Endothelial cell of umbilical vein (primary cell): ENCODE measurements at regions not wholly inside any gene's neighbourhood (a gene's known extent, or its start where the extent isn't known, plus 50 kb on each side); places are given as distances from the start of the nearest gene placed in this dataset.

Experiments used
- BruUV-seq: library from RNA; stranded (reverse); fragments of 400-500 nt; replicated peaks from 2 replicates; lab custom pipeline; 2021; lab: Mats Ljungman, UMichigan
- CTCF ChIA-PET: fragments of 300-600, 350-600 bp; sonication (Branson Sonifier 250); formaldehyde crosslinking; loops from one replicate; lab custom pipeline; 2021; ENCODE audit warnings: antibody characterized with exemption, inconsistent platforms; lab: Charles Lee
- POLR2A ChIA-PET: fragments of 300-600, 350-600 bp; sonication (Branson Sonifier 250); formaldehyde crosslinking; loops from one replicate; lab custom pipeline; 2021; ENCODE audit warnings: antibody characterized with exemption, inconsistent platforms; lab: Charles Lee
- DNase-seq: peaks from one replicate; pipeline ENCODE4 v3.0.0-alpha.2; 2011; ENCODE audit warnings: low read depth, low spot score
- FAIRE-seq: peaks from 2 replicates; lab custom pipeline; 2011; peaks lifted over from hg19 to GRCh38; lab: Jason Lieb, UNC
- H2AFZ ChIP-seq: 2 replicates; pipeline ENCODE4 v1.6.0; 2012; ENCODE audit warnings: low read depth, low read length, control low read depth, inconsistent platforms
- H3K27ac ChIP-seq: 2 replicates; pipeline ENCODE4 v1.5.1; 2011; ENCODE audit warnings: low read depth, mild to moderate bottlenecking, control low read depth, low read length, moderate library complexity; ENCODE audit not compliant: insufficient read depth
- H3K27me3 ChIP-seq, 2 experiments: 2 replicates each; pipeline versions ENCODE4 v1.6.0 to v1.6.1; 2011; ENCODE audit warnings: low read length in 2 of 2, mixed read lengths in 1 of 2; ENCODE audit not compliant: control insufficient read depth in 2 of 2, insufficient read depth in 2 of 2
- H3K36me3 ChIP-seq, 2 experiments: 2 replicates in 1 of 2; 3 replicates in 1 of 2; pipeline ENCODE4 v1.5.1; 2011; ENCODE audit warnings: low read length in 2 of 2, mild to moderate bottlenecking in 1 of 2, moderate library complexity in 1 of 2; ENCODE audit not compliant: control insufficient read depth in 2 of 2, insufficient read depth in 2 of 2; ENCODE audit errors: extremely low read depth in 1 of 2
- H3K4me1 ChIP-seq: 3 replicates; pipeline ENCODE4 v1.5.1; 2011; ENCODE audit warnings: mild to moderate bottlenecking, low read length; ENCODE audit not compliant: control insufficient read depth, insufficient read depth; ENCODE audit errors: extremely low read depth
- H3K4me2 ChIP-seq: 2 replicates; pipeline ENCODE4 v1.6.1; 2011; ENCODE audit warnings: low read length, control low read depth, mixed read lengths; ENCODE audit not compliant: insufficient read depth
- H3K4me3 ChIP-seq, 3 experiments: fragments of 200-600 bp in 1 of 3; sonication (generic), shearing (Covaris generic) in 1 of 3; replicated peaks in 1 of 3; 2 replicates each; pipeline ENCODE4 v1.5.1; 2011 to 2016; ENCODE audit warnings: control low read depth in 3 of 3, low read length in 3 of 3, mild to moderate bottlenecking in 2 of 3, inconsistent platforms in 1 of 3, low read depth in 1 of 3, moderate library complexity in 1 of 3; ENCODE audit not compliant: insufficient read depth in 1 of 3
- H3K79me2 ChIP-seq: 2 replicates; pipeline ENCODE4 v1.6.0; 2012; ENCODE audit warnings: low read length, inconsistent platforms; ENCODE audit not compliant: control insufficient read depth, insufficient read depth
- H3K9ac ChIP-seq: replicated peaks from 2 replicates; pipeline ENCODE3; 2011; ENCODE audit warnings: low read length, control low read depth; ENCODE audit not compliant: insufficient read depth; ENCODE audit errors: extremely low read depth
- H3K9me1 ChIP-seq: replicated peaks from 3 replicates; pipeline ENCODE4 v1.6.0; 2011; ENCODE audit warnings: mild to moderate bottlenecking, low read length; ENCODE audit not compliant: control insufficient read depth, insufficient read depth; ENCODE audit errors: extremely low read depth
- H3K9me3 ChIP-seq: replicated peaks from 2 replicates; pipeline ENCODE4 v1.5.1; 2012; ENCODE audit warnings: low read length, inconsistent platforms; ENCODE audit not compliant: control insufficient read depth, insufficient read depth
- H4K20me1 ChIP-seq: replicated peaks from 2 replicates; pipeline ENCODE3; 2011; ENCODE audit warnings: mild to moderate bottlenecking, low read length; ENCODE audit not compliant: control insufficient read depth, insufficient read depth; ENCODE audit errors: extremely low read depth
- EZH2 ChIP-seq: IDR thresholded peaks from 2 replicates; pipeline ENCODE4 v1.6.1; 2012; ENCODE audit warnings: borderline replicate concordance, low read depth, mild to moderate bottlenecking, moderate library complexity, low read length, inconsistent platforms; ENCODE audit not compliant: severe bottlenecking
- FOS ChIP-seq: IDR thresholded peaks from 2 replicates; pipeline ENCODE4 v1.6.1; 2011; ENCODE audit warnings: mild to moderate bottlenecking, low read length, moderate library complexity, borderline replicate concordance; ENCODE audit not compliant: insufficient read depth
- GATA2 ChIP-seq: IDR thresholded peaks from 2 replicates; pipeline ENCODE4 v1.7.0; 2011; ENCODE audit warnings: low read depth, mild to moderate bottlenecking, moderate library complexity, mixed read lengths, low read length; ENCODE audit not compliant: insufficient read length, insufficient read depth
- JUN ChIP-seq: IDR thresholded peaks from 2 replicates; pipeline ENCODE4 v1.6.1; 2011; ENCODE audit warnings: borderline replicate concordance, low read depth; ENCODE audit not compliant: insufficient read length, insufficient read depth
- MYC ChIP-seq: IDR thresholded peaks from one replicate; pipeline ENCODE4 v1.6.1; 2011; ENCODE audit warnings: mild to moderate bottlenecking, low read depth, low read length
- POLR2A ChIP-seq: IDR thresholded peaks from 2 replicates; pipeline ENCODE4 v1.6.1; 2012; ENCODE audit warnings: low read depth, mild to moderate bottlenecking, control low read depth, low read length
- POLR2AphosphoS5 ChIP-seq: IDR thresholded peaks from 2 replicates; pipeline ENCODE4 v1.6.1; 2012; ENCODE audit warnings: low read depth, mild to moderate bottlenecking, control low read depth, low read length, moderate library complexity; ENCODE audit not compliant: insufficient read depth
- dilution Hi-C: fragments of 300-500 bp; cut with MboI; formaldehyde crosslinking; loops from one replicate; pipeline ENCODE4 v1.15.0; 2019; ENCODE audit warnings: low sequenced_read_pairs; ENCODE audit not compliant: extremely low pct_ligation_motif_present
- intact Hi-C: fragments of 100-400 bp; cut with micrococcal nuclease; formaldehyde crosslinking; loops from one replicate; pipeline ENCODE4 v1.10.0; 2022
- TF ChIP-seq, protein P1 (sequence below), 2 donors: IDR thresholded peaks; 1 replicate in 1 of 2; 2 replicates in 1 of 2; pipeline ENCODE4 v1.5.1; 2011; ENCODE audit warnings: low read length in 2 of 2, mild to moderate bottlenecking in 2 of 2, moderate library complexity in 2 of 2, control low read depth in 1 of 2, inconsistent platforms in 1 of 2, low read depth in 1 of 2; ENCODE audit not compliant: insufficient read depth in 1 of 2; ENCODE audit errors: extremely low read depth in 1 of 2
- TF ChIP-seq, protein P2 (sequence below): IDR thresholded peaks from 2 replicates; pipeline ENCODE4 v1.6.1; 2011; ENCODE audit not compliant: insufficient read depth, insufficient read length

DNA sequence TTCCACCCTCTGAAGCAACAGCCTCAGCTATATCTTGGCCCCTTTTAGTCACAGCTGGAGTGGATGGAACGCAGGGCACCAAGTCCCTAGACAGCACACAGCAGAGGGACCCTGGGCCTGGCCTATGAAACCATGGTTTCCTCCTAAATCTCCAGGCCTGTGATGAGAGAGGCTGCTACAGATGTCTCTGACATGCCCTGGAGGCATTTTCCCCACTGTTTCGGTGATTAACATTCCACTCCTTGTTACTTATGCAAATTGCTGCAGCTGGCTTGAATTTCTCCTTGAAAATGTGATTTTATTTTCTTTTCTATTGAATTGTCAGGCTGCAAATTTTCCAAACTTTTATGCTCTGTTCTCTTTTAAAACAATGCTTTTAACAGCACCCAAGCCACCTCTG, 384.8 kb downstream of the PRR16 start:
- intact Hi-C loops = no loop called here
- H3K9me1 ChIP-seq = no peaks in the 10 kb centered on the region
- no peaks in the 10 kb centered on the region for H3K9me3 ChIP-seq
- dilution Hi-C loops = no loop called here
- H3K4me1 ChIP-seq = no peaks in the 10 kb centered on the region
- no peak overlapping the region for H3K4me3 ChIP-seq
- H3K9ac ChIP-seq = no peak overlapping the region
- no peaks in the 10 kb centered on the region for H3K27me3 ChIP-seq
- H2AFZ ChIP-seq = no peak overlapping the region
- H3K36me3 ChIP-seq = no peaks in the 10 kb centered on the region
- no peak for DNase-seq
- H3K4me2 ChIP-seq = no peak overlapping the region
- ChIA-PET POLR2A (no interaction called here), CTCF (no interaction called here)
- H3K79me2 ChIP-seq = no peaks in the 10 kb centered on the region
- TF ChIP-seq POLR2AphosphoS5 = no peak
- TF ChIP-seq EZH2 = no peak
- no peak for TF ChIP-seq GATA2
- no peak for TF ChIP-seq FOS
- no peak for TF ChIP-seq MYC
- no peak for TF ChIP-seq JUN
- no peak for TF ChIP-seq POLR2A
- TF ChIP-seq, protein P1, sequence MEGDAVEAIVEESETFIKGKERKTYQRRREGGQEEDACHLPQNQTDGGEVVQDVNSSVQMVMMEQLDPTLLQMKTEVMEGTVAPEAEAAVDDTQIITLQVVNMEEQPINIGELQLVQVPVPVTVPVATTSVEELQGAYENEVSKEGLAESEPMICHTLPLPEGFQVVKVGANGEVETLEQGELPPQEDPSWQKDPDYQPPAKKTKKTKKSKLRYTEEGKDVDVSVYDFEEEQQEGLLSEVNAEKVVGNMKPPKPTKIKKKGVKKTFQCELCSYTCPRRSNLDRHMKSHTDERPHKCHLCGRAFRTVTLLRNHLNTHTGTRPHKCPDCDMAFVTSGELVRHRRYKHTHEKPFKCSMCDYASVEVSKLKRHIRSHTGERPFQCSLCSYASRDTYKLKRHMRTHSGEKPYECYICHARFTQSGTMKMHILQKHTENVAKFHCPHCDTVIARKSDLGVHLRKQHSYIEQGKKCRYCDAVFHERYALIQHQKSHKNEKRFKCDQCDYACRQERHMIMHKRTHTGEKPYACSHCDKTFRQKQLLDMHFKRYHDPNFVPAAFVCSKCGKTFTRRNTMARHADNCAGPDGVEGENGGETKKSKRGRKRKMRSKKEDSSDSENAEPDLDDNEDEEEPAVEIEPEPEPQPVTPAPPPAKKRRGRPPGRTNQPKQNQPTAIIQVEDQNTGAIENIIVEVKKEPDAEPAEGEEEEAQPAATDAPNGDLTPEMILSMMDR (IDR thresholded peaks at IDR 0.05; ENCODE audit: extremely low read depth in 1 of 2, insufficient read depth in 1 of 2, low read depth in 1 of 2, low read length in 2 of 2) = no peak
- TF ChIP-seq, protein P2, sequence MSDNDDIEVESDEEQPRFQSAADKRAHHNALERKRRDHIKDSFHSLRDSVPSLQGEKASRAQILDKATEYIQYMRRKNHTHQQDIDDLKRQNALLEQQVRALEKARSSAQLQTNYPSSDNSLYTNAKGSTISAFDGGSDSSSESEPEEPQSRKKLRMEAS = no peak
- H3K27ac ChIP-seq = no peak overlapping the region
- no peak for FAIRE-seq
- no peaks in the 10 kb centered on the region for H4K20me1 ChIP-seq
- no TSS peak for BruUV-seq
